HepG2 (cell line): ENCODE measurements at regions not wholly inside any gene's neighbourhood (a gene's known extent, or its start where the extent isn't known, plus 50 kb on each side); places are given as distances from the start of the nearest gene placed in this dataset.

Experiments used
- ATAC-seq: fragments of 200-7000 bp; cut with Tn5 transposase; 3 replicates; pipeline ENCODE4 v1.9.1; 2020; ENCODE audit warnings: mild to moderate bottlenecking, moderate library complexity
- BruUV-seq: library from RNA; stranded (reverse); fragments of 400-500 nt; replicated peaks from 2 replicates; lab custom pipeline; 2021; lab: Mats Ljungman, UMichigan
- CTCF ChIA-PET: fragments of 300-600 bp; formaldehyde crosslinking; extraction: SDS; loops from one replicate; lab custom pipeline; 2021; ENCODE audit warnings: low total read pairs, inconsistent platforms, low intra/inter-chr PET ratio; lab: Yijun Ruan, JAX
- POLR2A ChIA-PET: fragments of 350-600 bp; sonication (Branson Sonifier 250); formaldehyde crosslinking; loops from one replicate; lab custom pipeline; 2020; ENCODE audit warnings: antibody characterized with exemption, inconsistent platforms; lab: Yijun Ruan, JAX
- DNase-seq: peaks from one replicate; pipeline ENCODE4 v3.0.0-alpha.2; 2015; ENCODE audit warnings: low spot score
- FAIRE-seq: peaks from 3 replicates; lab custom pipeline; 2011; peaks lifted over from hg19 to GRCh38; lab: Jason Lieb, UNC
- H2AFZ ChIP-seq: one replicate; pipeline ENCODE4 v1.6.1; 2011; ENCODE audit warnings: low read length, inconsistent platforms
- H3K27ac ChIP-seq: fragments of 300-600 bp; 3 replicates; pipeline ENCODE4 v1.8.0; 2011; ENCODE audit warnings: mixed run types, mild to moderate bottlenecking, mixed read lengths, low read length, inconsistent platforms; ENCODE audit not compliant: insufficient read depth; ENCODE audit errors: extremely low read length
- H3K27me3 ChIP-seq, 2 experiments: fragments of 200-600 bp in 1 of 2; 2 replicates in 1 of 2; 3 replicates in 1 of 2; pipeline versions ENCODE4 v1.6.0 to v1.8.0; 2011; ENCODE audit warnings: low read length in 2 of 2, mild to moderate bottlenecking in 2 of 2, moderate library complexity in 2 of 2, inconsistent platforms in 1 of 2; ENCODE audit not compliant: insufficient read depth in 2 of 2, control insufficient read depth in 1 of 2
- H3K36me3 ChIP-seq, 2 experiments: fragments of 200-600 bp in 1 of 2; replicated peaks in 1 of 2; 2 replicates in 1 of 2; 3 replicates in 1 of 2; pipeline versions ENCODE4 v1.5.1 to v1.8.0; 2011; ENCODE audit warnings: low read length in 2 of 2, inconsistent platforms in 1 of 2; ENCODE audit not compliant: insufficient read depth in 2 of 2, control insufficient read depth in 1 of 2
- H3K4me1 ChIP-seq: 2 replicates; pipeline ENCODE4 v1.5.1; 2012; ENCODE audit warnings: low read length, inconsistent platforms; ENCODE audit not compliant: insufficient read depth
- H3K4me2 ChIP-seq: 2 replicates; pipeline ENCODE4 v1.6.0; 2011; ENCODE audit warnings: low read depth, low read length, inconsistent platforms
- H3K4me3 ChIP-seq, 3 experiments: fragments of 200-600 bp in 1 of 3; sonication (generic), shearing (Covaris generic) in 1 of 3; replicated peaks in 1 of 3; 2 replicates each; pipeline ENCODE4 v1.5.1; 2011 to 2016; ENCODE audit warnings: low read length in 3 of 3, inconsistent platforms in 2 of 3, low read depth in 2 of 3, mild to moderate bottlenecking in 2 of 3, control low read depth in 1 of 3, mixed read lengths in 1 of 3; ENCODE audit not compliant: insufficient read depth in 1 of 3
- H3K79me2 ChIP-seq: one replicate; pipeline ENCODE4 v1.6.1; 2011; ENCODE audit warnings: low read length, inconsistent platforms; ENCODE audit not compliant: insufficient read depth
- H3K9ac ChIP-seq: 2 replicates; pipeline ENCODE4 v1.6.0; 2011; ENCODE audit warnings: mild to moderate bottlenecking, low read depth, low read length, inconsistent platforms; ENCODE audit not compliant: insufficient read depth
- H3K9me3 ChIP-seq: 2 replicates; pipeline ENCODE4 v1.5.1; 2012; ENCODE audit warnings: mild to moderate bottlenecking, low read length
- H4K20me1 ChIP-seq: 2 replicates; pipeline ENCODE4 v1.6.0; 2011; ENCODE audit warnings: inconsistent platforms, mild to moderate bottlenecking, low read length, moderate library complexity; ENCODE audit not compliant: insufficient read depth
- HNF4A ChIP-seq: sonication (generic); formaldehyde crosslinking; IDR thresholded peaks from 2 replicates; pipeline ENCODE4 v1.4.0; 2020; ENCODE audit warnings: missing genetic modification reagents
- SUZ12 ChIP-seq: fragments of 150-350 bp; IDR thresholded peaks from 2 replicates; pipeline ENCODE4 v1.6.1; 2014; ENCODE audit warnings: low read depth, low read length
- YY1 ChIP-seq: IDR thresholded peaks from 2 replicates; pipeline ENCODE4 v1.6.1; 2011; ENCODE audit warnings: low read length, low read depth, moderate library complexity, mild to moderate bottlenecking; ENCODE audit not compliant: insufficient read depth, insufficient replicate concordance
- ZNF687 ChIP-seq: sonication (generic); formaldehyde crosslinking; IDR thresholded peaks from 2 replicates; pipeline ENCODE4 v1.5.1; 2020; ENCODE audit warnings: mild to moderate bottlenecking, missing genetic modification reagents, moderate library complexity
- WGBS: methylation state at CpG from one replicate; pipeline ENCODE4 v1.1.6; 2017; ENCODE audit warnings: low lambda C conversion rate; 5-methylcytosine and 5-hydroxymethylcytosine counted together
- in situ Hi-C: cut with HindIII; loops from 2 replicates; pipeline ENCODE4 v1.10.0; 2017; ENCODE audit warnings: low pct_unique_long_range_greater_than_20kb; ENCODE audit not compliant: extremely low pct_ligation_motif_present
- intact Hi-C: fragments of 100-400 bp; cut with micrococcal nuclease; formaldehyde crosslinking; loops from one replicate; pipeline ENCODE4 v1.10.0; 2022; ENCODE audit not compliant: unreplicated experiment

GRCh38 chr12:93140325-93140724 is 211.2 kb upstream of the EEA1 start:
- peaks cover 67% of the 10 kb centered on the region for H3K4me1 ChIP-seq
- no TSS peak for BruUV-seq
- H3K9me3 ChIP-seq: no peaks in the 10 kb centered on the region
- no peak overlapping the region for H3K4me2 ChIP-seq
- peak; percentile 39; the same call in 1 of the 2 replicates for TF ChIP-seq HNF4A (CRISPR knock-in tag)
- TF ChIP-seq YY1: no peak
- no peaks in the 10 kb centered on the region for H3K27me3 ChIP-seq
- DNase-seq: no peak
- no peak overlapping the region for H2AFZ ChIP-seq
- POLR2A ChIA-PET: no interaction called here
- WGBS: 96% methylated on average over 1 of the region's 1 CpG
- no peak overlapping the region for H3K9ac ChIP-seq
- no peaks in the 10 kb centered on the region for H3K36me3 ChIP-seq
- CTCF ChIA-PET: no interaction called here
- intact Hi-C loops: no loop called here
- in situ Hi-C loops: loop anchor here (25.0 kb wide), 1 partner anchor 247 kb away; the partner anchor contains the start of gene NUDT4
- no peak overlapping the region for H3K27ac ChIP-seq
- FAIRE-seq: no peak
- H3K4me3 ChIP-seq: no peak overlapping the region
- no peaks in the 10 kb centered on the region for H4K20me1 ChIP-seq
- H3K79me2 ChIP-seq: no peaks in the 10 kb centered on the region
- ATAC-seq: no peak

GRCh38 chr12:93140801-93141200 is 211.7 kb upstream of the EEA1 start:
- FAIRE-seq: no peak
- Histone ChIP-seq H3K79me2 (no peaks in the 10 kb centered on the region), H3K9me3 (no peaks in the 10 kb centered on the region), H3K27ac (no peak overlapping the region), H3K36me3 (no peaks in the 10 kb centered on the region), H2AFZ (no peak overlapping the region), H3K4me1 (peaks cover 63% of the 10 kb centered on the region), H4K20me1 (no peaks in the 10 kb centered on the region), H3K4me2 (no peak overlapping the region), H3K9ac (no peak overlapping the region), H3K4me3 (no peak overlapping the region), H3K27me3 (no peaks in the 10 kb centered on the region)
- POLR2A ChIA-PET: no interaction called here
- intact Hi-C loops: no loop called here
- DNase-seq: no peak
- 100% methylated on average over 6 of the region's 6 CpGs for WGBS
- 0 out of 2 replicates have a peak, but pooled peaks have one; percentile 12 for TF ChIP-seq ZNF687 (CRISPR knock-in tag)
- no peak for TF ChIP-seq SUZ12
- CTCF ChIA-PET: no interaction called here
- ATAC-seq: no peak
- BruUV-seq: no TSS peak
- in situ Hi-C loops: loop anchor here (25.0 kb wide), 1 partner anchor 246 kb away; the partner anchor contains the start of gene NUDT4
